ENCODE measurements at regions not wholly inside any gene's neighbourhood (a gene's known extent, or its start where the extent isn't known, plus 50 kb on each side); places are given as distances from the start of the nearest gene placed in this dataset.

DNA sequence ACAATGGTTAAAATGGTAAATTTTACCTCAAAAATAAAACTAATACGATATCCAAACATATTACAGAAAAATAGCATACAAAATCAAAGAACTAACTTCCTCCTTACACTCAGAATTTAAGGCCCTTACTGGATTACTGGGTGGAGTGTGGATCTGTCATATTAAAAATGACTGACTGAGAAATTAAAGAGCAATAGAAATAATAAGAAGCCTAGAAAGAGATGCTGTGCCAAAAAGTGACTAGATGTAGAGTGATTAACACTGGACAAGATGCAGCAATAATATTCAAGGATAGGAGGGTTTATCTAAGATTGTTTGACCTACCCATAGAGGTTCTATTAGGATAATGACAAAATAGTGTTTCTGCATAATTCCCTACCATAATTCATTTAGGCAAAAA lies 424.3 kb downstream of the SETD4 start:
- no peaks in the 10 kb centered on the region for H3K9me2 ChIP-seq (replicated peaks; ENCODE audit: low read depth, low read length)
- no peaks in the 10 kb centered on the region for H3K4me1 ChIP-seq (ENCODE audit: insufficient read depth, low read length, poor library complexity, severe bottlenecking)
- H3K4me3 ChIP-seq (ENCODE audit: low read length, poor library complexity, severe bottlenecking): no peak overlapping the region
- H3K79me2 ChIP-seq (ENCODE audit: insufficient read depth, low read length): no peaks in the 10 kb centered on the region
- H3F3A ChIP-seq (ENCODE audit: low read depth): no peaks in the 10 kb centered on the region
- no peak for TF ChIP-seq EZH2phosphoT487 (IDR thresholded peaks at IDR 0.05; ENCODE audit: borderline replicate concordance)
- TF ChIP-seq, protein P1, sequence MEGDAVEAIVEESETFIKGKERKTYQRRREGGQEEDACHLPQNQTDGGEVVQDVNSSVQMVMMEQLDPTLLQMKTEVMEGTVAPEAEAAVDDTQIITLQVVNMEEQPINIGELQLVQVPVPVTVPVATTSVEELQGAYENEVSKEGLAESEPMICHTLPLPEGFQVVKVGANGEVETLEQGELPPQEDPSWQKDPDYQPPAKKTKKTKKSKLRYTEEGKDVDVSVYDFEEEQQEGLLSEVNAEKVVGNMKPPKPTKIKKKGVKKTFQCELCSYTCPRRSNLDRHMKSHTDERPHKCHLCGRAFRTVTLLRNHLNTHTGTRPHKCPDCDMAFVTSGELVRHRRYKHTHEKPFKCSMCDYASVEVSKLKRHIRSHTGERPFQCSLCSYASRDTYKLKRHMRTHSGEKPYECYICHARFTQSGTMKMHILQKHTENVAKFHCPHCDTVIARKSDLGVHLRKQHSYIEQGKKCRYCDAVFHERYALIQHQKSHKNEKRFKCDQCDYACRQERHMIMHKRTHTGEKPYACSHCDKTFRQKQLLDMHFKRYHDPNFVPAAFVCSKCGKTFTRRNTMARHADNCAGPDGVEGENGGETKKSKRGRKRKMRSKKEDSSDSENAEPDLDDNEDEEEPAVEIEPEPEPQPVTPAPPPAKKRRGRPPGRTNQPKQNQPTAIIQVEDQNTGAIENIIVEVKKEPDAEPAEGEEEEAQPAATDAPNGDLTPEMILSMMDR (conservative IDR thresholded peaks at IDR 0.05; ENCODE audit: low read length): no peak
- H3K9ac ChIP-seq (ENCODE audit: low read depth, low read length, poor library complexity, severe bottlenecking): no peak overlapping the region
- H3K9me3 ChIP-seq (ENCODE audit: insufficient read depth, low read depth, low read length): no peaks in the 10 kb centered on the region
- H2AFZ ChIP-seq (ENCODE audit: low read length): no peak overlapping the region
- no peak overlapping the region for H3K4me2 ChIP-seq (ENCODE audit: low read depth, low read length, poor library complexity, severe bottlenecking)
- H3K36me3 ChIP-seq (ENCODE audit: insufficient read depth, low read length): no peaks in the 10 kb centered on the region
- no peaks in the 10 kb centered on the region for H4K20me1 ChIP-seq (ENCODE audit: insufficient read depth, low read length, poor library complexity, severe bottlenecking)
- no peaks in the 10 kb centered on the region for H3K27me3 ChIP-seq (ENCODE audit: insufficient read depth, low read length, poor library complexity, severe bottlenecking)

DNA sequence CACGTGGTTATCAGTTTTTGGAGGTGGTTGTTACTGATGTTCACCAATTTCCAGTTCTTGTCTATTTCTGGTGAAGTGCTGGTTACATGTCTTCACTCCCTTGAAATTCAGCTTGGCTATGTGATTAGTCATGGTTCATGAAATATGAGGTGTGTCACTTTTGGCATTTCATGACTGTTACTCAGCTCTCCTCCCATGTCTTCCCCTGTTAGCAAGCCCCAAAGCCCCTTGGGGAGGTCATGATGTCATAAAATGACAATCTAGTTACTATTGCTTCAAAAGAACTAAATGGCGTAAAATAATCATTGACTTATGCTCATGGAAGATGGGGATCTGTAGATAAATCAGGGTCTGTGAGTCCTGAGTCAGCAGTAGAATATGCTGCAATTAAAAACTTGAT lies 425.1 kb downstream of the SETD4 start:
- Histone ChIP-seq H3K4me3 (ENCODE audit: low read length, poor library complexity, severe bottlenecking) (no peak overlapping the region), H3K9me3 (ENCODE audit: insufficient read depth, low read depth, low read length) (no peaks in the 10 kb centered on the region), H3F3A (ENCODE audit: low read depth) (no peaks in the 10 kb centered on the region), H4K20me1 (ENCODE audit: insufficient read depth, low read length, poor library complexity, severe bottlenecking) (no peaks in the 10 kb centered on the region), H3K4me1 (ENCODE audit: insufficient read depth, low read length, poor library complexity, severe bottlenecking) (no peaks in the 10 kb centered on the region), H3K27me3 (ENCODE audit: insufficient read depth, low read length, poor library complexity, severe bottlenecking) (no peaks in the 10 kb centered on the region), H3K79me2 (ENCODE audit: insufficient read depth, low read length) (no peaks in the 10 kb centered on the region), H2AFZ (ENCODE audit: low read length) (no peak overlapping the region), H3K4me2 (ENCODE audit: low read depth, low read length, poor library complexity, severe bottlenecking) (no peak overlapping the region), H3K9ac (ENCODE audit: low read depth, low read length, poor library complexity, severe bottlenecking) (no peak overlapping the region), H3K36me3 (ENCODE audit: insufficient read depth, low read length) (no peaks in the 10 kb centered on the region), H3K9me2 (replicated peaks; ENCODE audit: low read depth, low read length) (no peaks in the 10 kb centered on the region)
- TF ChIP-seq EZH2phosphoT487 (IDR thresholded peaks at IDR 0.05; ENCODE audit: borderline replicate concordance): no peak
- TF ChIP-seq, protein P1 (conservative IDR thresholded peaks at IDR 0.05; ENCODE audit: low read length): no peak

DNA sequence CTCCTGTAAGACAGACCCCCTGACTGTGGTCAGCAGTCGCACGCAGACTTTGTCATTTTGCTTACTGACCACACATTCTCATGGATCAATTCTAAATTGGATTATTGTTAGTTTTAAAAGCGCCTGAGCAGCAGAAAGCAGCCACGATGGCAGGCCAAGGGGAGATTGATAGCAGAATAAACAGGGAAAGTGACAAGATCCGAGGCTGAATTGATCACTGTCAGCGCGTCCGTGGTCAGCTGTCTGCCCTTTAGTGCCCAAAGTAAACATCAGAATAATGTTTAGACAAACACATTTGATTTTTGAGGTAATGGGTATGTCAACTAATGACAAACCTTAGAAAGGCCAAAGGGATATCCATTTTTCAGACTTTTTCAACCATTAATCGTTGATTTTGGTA lies 426.8 kb downstream of the SETD4 start:
- no peaks in the 10 kb centered on the region for H3K79me2 ChIP-seq (ENCODE audit: insufficient read depth, low read length)
- TF ChIP-seq EZH2phosphoT487 (IDR thresholded peaks at IDR 0.05; ENCODE audit: borderline replicate concordance): no peak
- TF ChIP-seq, protein P1 (conservative IDR thresholded peaks at IDR 0.05; ENCODE audit: low read length): no peak
- no peaks in the 10 kb centered on the region for H3K36me3 ChIP-seq (ENCODE audit: insufficient read depth, low read length)
- no peaks in the 10 kb centered on the region for H3K27me3 ChIP-seq (ENCODE audit: insufficient read depth, low read length, poor library complexity, severe bottlenecking)
- H3K4me1 ChIP-seq (ENCODE audit: insufficient read depth, low read length, poor library complexity, severe bottlenecking): no peaks in the 10 kb centered on the region
- H3F3A ChIP-seq (ENCODE audit: low read depth): no peaks in the 10 kb centered on the region
- H3K9me2 ChIP-seq (replicated peaks; ENCODE audit: low read depth, low read length): no peaks in the 10 kb centered on the region
- no peak overlapping the region for H3K4me3 ChIP-seq (ENCODE audit: low read length, poor library complexity, severe bottlenecking)
- H3K9ac ChIP-seq (ENCODE audit: low read depth, low read length, poor library complexity, severe bottlenecking): no peak overlapping the region
- H2AFZ ChIP-seq (ENCODE audit: low read length): no peak overlapping the region
- H3K9me3 ChIP-seq (ENCODE audit: insufficient read depth, low read depth, low read length): no peaks in the 10 kb centered on the region
- no peak overlapping the region for H3K4me2 ChIP-seq (ENCODE audit: low read depth, low read length, poor library complexity, severe bottlenecking)
- H4K20me1 ChIP-seq (ENCODE audit: insufficient read depth, low read length, poor library complexity, severe bottlenecking): no peaks in the 10 kb centered on the region
